Caco-2 (cell line): ENCODE measurements at regions not wholly inside any gene's neighbourhood (a gene's known extent, or its start where the extent isn't known, plus 50 kb on each side); places are given as distances from the start of the nearest gene placed in this dataset.

Experiments used
- BruUV-seq: library from RNA; stranded (reverse); fragments of 400-500 nt; replicated peaks from 2 replicates; lab custom pipeline; 2021; lab: Mats Ljungman, UMichigan
- CTCF ChIA-PET: fragments of 300-600 bp; sonication (Branson Sonifier 250); formaldehyde crosslinking; loops from one replicate; lab custom pipeline; 2022; ENCODE audit warnings: antibody characterized with exemption; lab: Charles Lee
- POLR2A ChIA-PET: fragments of 300-600 bp; sonication (Branson Sonifier 250); formaldehyde crosslinking; loops from one replicate; lab custom pipeline; 2022; ENCODE audit warnings: antibody characterized with exemption; lab: Charles Lee
- DNase-seq, 2 experiments: peaks; one replicate each; pipeline versions ENCODE4 v3.0.0 to v3.0.0-alpha.2; 2020 to 2022
- H3K27me3 ChIP-seq: replicated peaks from 2 replicates; pipeline ENCODE4 v1.6.0; 2011; ENCODE audit warnings: low read length; ENCODE audit not compliant: control insufficient read depth, insufficient read depth
- H3K36me3 ChIP-seq: 2 replicates; pipeline ENCODE4 v1.5.1; 2011; ENCODE audit warnings: low read length; ENCODE audit not compliant: control insufficient read depth, insufficient read depth
- H3K4me1 ChIP-seq: fragments of 250-450 bp; sonication (Bioruptor Pico); 2 replicates; pipeline ENCODE4 v1.5.1; 2020; ENCODE audit warnings: mild to moderate bottlenecking
- H3K4me3 ChIP-seq: 2 replicates; pipeline ENCODE4 v1.5.1; 2011; ENCODE audit warnings: low read depth, mild to moderate bottlenecking, control low read depth, low read length
- H3K9me3 ChIP-seq: fragments of 250-450 bp; sonication (Bioruptor Pico); 2 replicates; pipeline ENCODE4 v1.5.1; 2020; ENCODE audit warnings: mild to moderate bottlenecking, moderate library complexity
- H3K27ac Mint-ChIP-seq: one replicate; pipeline ENCODE4 v1.8.0; 2022; ENCODE audit warnings: mixed read lengths; ENCODE audit not compliant: unreplicated experiment
- H3K27me3 Mint-ChIP-seq: one replicate; pipeline ENCODE4 v1.8.0; 2022; ENCODE audit warnings: mixed read lengths; ENCODE audit not compliant: insufficient read depth, unreplicated experiment
- H3K36me3 Mint-ChIP-seq: one replicate; pipeline ENCODE4 v1.8.0; 2022; ENCODE audit warnings: mild to moderate bottlenecking, mixed read lengths; ENCODE audit not compliant: insufficient read depth, unreplicated experiment
- H3K4me1 Mint-ChIP-seq: one replicate; pipeline ENCODE4 v1.8.0; 2022; ENCODE audit warnings: low read depth, mixed read lengths; ENCODE audit not compliant: unreplicated experiment
- H3K4me3 Mint-ChIP-seq: one replicate; pipeline ENCODE4 v1.8.0; 2022; ENCODE audit warnings: mild to moderate bottlenecking, moderate library complexity, mixed read lengths; ENCODE audit not compliant: unreplicated experiment
- H3K9me3 Mint-ChIP-seq: one replicate; pipeline ENCODE4 v1.8.0; 2022; ENCODE audit warnings: mixed read lengths; ENCODE audit not compliant: unreplicated experiment
- CTCF ChIP-seq, 2 experiments: fragments of 200-600 bp in 1 of 2; IDR thresholded peaks; 1 replicate in 1 of 2; 2 replicates in 1 of 2; pipeline versions ENCODE4 v1.5.1 to v1.8.0; 2011 to 2022; ENCODE audit warnings: antibody characterized with exemption in 1 of 2, control low read depth in 1 of 2, inconsistent platforms in 1 of 2, low read depth in 1 of 2, low read length in 1 of 2, mild to moderate bottlenecking in 1 of 2, moderate library complexity in 1 of 2; ENCODE audit not compliant: insufficient read depth in 1 of 2, severe bottlenecking in 1 of 2, unreplicated experiment in 1 of 2
- intact Hi-C: fragments of 100-400 bp; cut with micrococcal nuclease; formaldehyde crosslinking; loops from one replicate; pipeline ENCODE4 v1.10.0; 2022; ENCODE audit not compliant: unreplicated experiment

GRCh38 chr13:61246351-61246750, 169.3 kb downstream of the PCDH20 start:
- DNase-seq: no peak
- no peak for TF ChIP-seq CTCF (IDR thresholded peaks at IDR 0.05; ENCODE audit: insufficient read depth in 1 of 2, low read depth in 1 of 2, low read length in 1 of 2, severe bottlenecking in 1 of 2, unreplicated experiment in 1 of 2)
- BruUV-seq: no TSS peak
- Histone ChIP-seq H3K9me3 (peaks cover 4% of the 10 kb centered on the region), H3K4me1 (no peaks in the 10 kb centered on the region), H3K36me3 (no peaks in the 10 kb centered on the region), H3K4me3 (no peak overlapping the region), H3K27me3 (no peaks in the 10 kb centered on the region)
- no peak overlapping the region for H3K27ac Mint-ChIP-seq
- H3K36me3 Mint-ChIP-seq: no peaks in the 10 kb centered on the region
- intact Hi-C loops: no loop called here
- CTCF ChIA-PET: no interaction called here
- no peaks in the 10 kb centered on the region for H3K27me3 Mint-ChIP-seq
- no peaks in the 10 kb centered on the region for H3K9me3 Mint-ChIP-seq
- no peak overlapping the region for H3K4me3 Mint-ChIP-seq
- POLR2A ChIA-PET: no interaction called here
- no peaks in the 10 kb centered on the region for H3K4me1 Mint-ChIP-seq

- no peak for DNase-seq
- TF ChIP-seq CTCF (IDR thresholded peaks at IDR 0.05; ENCODE audit: insufficient read depth in 1 of 2, low read depth in 1 of 2, low read length in 1 of 2, severe bottlenecking in 1 of 2, unreplicated experiment in 1 of 2): no peak
- no peak overlapping the region for H3K4me3 Mint-ChIP-seq
- no peaks in the 10 kb centered on the region for H3K9me3 ChIP-seq
- H3K4me3 ChIP-seq: no peak overlapping the region
- peaks cover 17% of the 10 kb centered on the region for H3K27me3 Mint-ChIP-seq
- no peaks in the 10 kb centered on the region for H3K4me1 ChIP-seq
- ChIA-PET POLR2A (no interaction called here), CTCF (no interaction called here)
- H3K36me3 ChIP-seq: no peaks in the 10 kb centered on the region
- no peaks in the 10 kb centered on the region for H3K4me1 Mint-ChIP-seq
- H3K27me3 ChIP-seq: no peaks in the 10 kb centered on the region
- H3K27ac Mint-ChIP-seq: no peak overlapping the region
- H3K9me3 Mint-ChIP-seq: no peaks in the 10 kb centered on the region
- H3K36me3 Mint-ChIP-seq: no peaks in the 10 kb centered on the region
- intact Hi-C loops: no loop called here
- no TSS peak for BruUV-seq
Measured at GRCh38 chr13:61215601-61216000, 200.0 kb downstream of the PCDH20 start.

- TF ChIP-seq CTCF (IDR thresholded peaks at IDR 0.05; ENCODE audit: insufficient read depth in 1 of 2, low read depth in 1 of 2, low read length in 1 of 2, severe bottlenecking in 1 of 2, unreplicated experiment in 1 of 2): no peak
- Mint-ChIP-seq H3K27ac (no peak overlapping the region), H3K4me1 (no peaks in the 10 kb centered on the region), H3K27me3 (peaks cover 17% of the 10 kb centered on the region), H3K9me3 (no peaks in the 10 kb centered on the region), H3K36me3 (no peaks in the 10 kb centered on the region), H3K4me3 (no peak overlapping the region)
- intact Hi-C loops: no loop called here
- Histone ChIP-seq H3K4me1 (no peaks in the 10 kb centered on the region), H3K27me3 (no peaks in the 10 kb centered on the region), H3K4me3 (no peak overlapping the region), H3K36me3 (no peaks in the 10 kb centered on the region), H3K9me3 (no peaks in the 10 kb centered on the region)
- CTCF ChIA-PET: no interaction called here
- POLR2A ChIA-PET: no interaction called here
- no TSS peak for BruUV-seq
- no peak for DNase-seq
Measured at GRCh38 chr13:61215116-61215515, 200.5 kb downstream of the PCDH20 start.
